ENCODE measurements at regions not wholly inside any gene's neighbourhood (a gene's known extent, or its start where the extent isn't known, plus 50 kb on each side); places are given as distances from the start of the nearest gene placed in this dataset.

GRCh38 chr20:22447447-22447778, 137.0 kb downstream of the FOXA2 start:
- TF ChIP-seq CTCF (IDR thresholded peaks at IDR 0.05; ENCODE audit: insufficient read depth, low read length, poor library complexity, severe bottlenecking) (no peak), EZH2phosphoT487 (conservative IDR thresholded peaks at IDR 0.05; ENCODE audit: low read length) (no peak)
- H3K4me3 ChIP-seq (ENCODE audit: insufficient read depth, low read length, poor library complexity, severe bottlenecking) = no peak overlapping the region
- no peak overlapping the region for H3K4me2 ChIP-seq (ENCODE audit: low read depth, low read length, poor library complexity, severe bottlenecking)
- H3K36me3 ChIP-seq (ENCODE audit: low read length) = no peaks in the 10 kb centered on the region
- H2AFZ ChIP-seq (ENCODE audit: low read depth, low read length, severe bottlenecking) = no peak overlapping the region
- no peaks in the 10 kb centered on the region for H3F3A ChIP-seq (ENCODE audit: insufficient read depth)
- no peak overlapping the region for H3K9ac ChIP-seq (ENCODE audit: low read length)
- H3K9me3 ChIP-seq (ENCODE audit: insufficient read depth, low read length) = no peaks in the 10 kb centered on the region
- no peaks in the 10 kb centered on the region for H3K79me2 ChIP-seq (ENCODE audit: insufficient read depth, low read length)
- H4K20me1 ChIP-seq (ENCODE audit: low read depth, low read length) = no peaks in the 10 kb centered on the region
- no peak overlapping the region for H3K27ac ChIP-seq (ENCODE audit: low read depth, low read length)
- H3K27me3 ChIP-seq (ENCODE audit: low read length) = no peaks in the 10 kb centered on the region
- H3K9me2 ChIP-seq (replicated peaks; ENCODE audit: insufficient read depth, low read length) = no peaks in the 10 kb centered on the region

GRCh38 chr20:22446613-22447446, 137.5 kb downstream of the FOXA2 start:
- H3F3A ChIP-seq (ENCODE audit: insufficient read depth) = no peaks in the 10 kb centered on the region
- no peaks in the 10 kb centered on the region for H4K20me1 ChIP-seq (ENCODE audit: low read depth, low read length)
- no peaks in the 10 kb centered on the region for H3K27me3 ChIP-seq (ENCODE audit: low read length)
- no peak overlapping the region for H3K9ac ChIP-seq (ENCODE audit: low read length)
- no peak overlapping the region for H2AFZ ChIP-seq (ENCODE audit: low read depth, low read length, severe bottlenecking)
- no peaks in the 10 kb centered on the region for H3K36me3 ChIP-seq (ENCODE audit: low read length)
- no peaks in the 10 kb centered on the region for H3K9me2 ChIP-seq (replicated peaks; ENCODE audit: insufficient read depth, low read length)
- H3K79me2 ChIP-seq (ENCODE audit: insufficient read depth, low read length) = no peaks in the 10 kb centered on the region
- H3K4me2 ChIP-seq (ENCODE audit: low read depth, low read length, poor library complexity, severe bottlenecking) = no peak overlapping the region
- H3K9me3 ChIP-seq (ENCODE audit: insufficient read depth, low read length) = no peaks in the 10 kb centered on the region
- no peak overlapping the region for H3K4me3 ChIP-seq (ENCODE audit: insufficient read depth, low read length, poor library complexity, severe bottlenecking)
- no peak overlapping the region for H3K27ac ChIP-seq (ENCODE audit: low read depth, low read length)
- no peak for TF ChIP-seq CTCF (IDR thresholded peaks at IDR 0.05; ENCODE audit: insufficient read depth, low read length, poor library complexity, severe bottlenecking)
- no peak for TF ChIP-seq EZH2phosphoT487 (conservative IDR thresholded peaks at IDR 0.05; ENCODE audit: low read length)

- Histone ChIP-seq H2AFZ (ENCODE audit: low read depth, low read length, severe bottlenecking) (no peak overlapping the region), H4K20me1 (ENCODE audit: low read depth, low read length) (no peaks in the 10 kb centered on the region), H3K4me2 (ENCODE audit: low read depth, low read length, poor library complexity, severe bottlenecking) (no peak overlapping the region), H3K9me2 (replicated peaks; ENCODE audit: insufficient read depth, low read length) (no peaks in the 10 kb centered on the region), H3K9ac (ENCODE audit: low read length) (no peak overlapping the region), H3K79me2 (ENCODE audit: insufficient read depth, low read length) (no peaks in the 10 kb centered on the region), H3F3A (ENCODE audit: insufficient read depth) (no peaks in the 10 kb centered on the region), H3K27me3 (ENCODE audit: low read length) (no peaks in the 10 kb centered on the region), H3K27ac (ENCODE audit: low read depth, low read length) (no peak overlapping the region), H3K4me3 (ENCODE audit: insufficient read depth, low read length, poor library complexity, severe bottlenecking) (no peak overlapping the region), H3K9me3 (ENCODE audit: insufficient read depth, low read length) (no peaks in the 10 kb centered on the region), H3K36me3 (ENCODE audit: low read length) (no peaks in the 10 kb centered on the region)
- TF ChIP-seq CTCF (IDR thresholded peaks at IDR 0.05; ENCODE audit: insufficient read depth, low read length, poor library complexity, severe bottlenecking) (no peak), EZH2phosphoT487 (conservative IDR thresholded peaks at IDR 0.05; ENCODE audit: low read length) (no peak)
Measured at GRCh38 chr20:22442318-22442717, 142.1 kb downstream of the FOXA2 start.
